HL-60 (cell line): ENCODE measurements at regions not wholly inside any gene's neighbourhood (a gene's known extent, or its start where the extent isn't known, plus 50 kb on each side); places are given as distances from the start of the nearest gene placed in this dataset.
A peak's percentile ranks its signal among the peaks of the same experiment; 100 is the strongest.

Source experiments
- CTCF ChIP-seq: IDR thresholded peaks from one replicate; pipeline ENCODE4 v1.5.1; 2011; ENCODE audit warnings: low read length, control low read depth, inconsistent platforms; ENCODE audit not compliant: insufficient read depth
- GABPA ChIP-seq: IDR thresholded peaks from 2 replicates; pipeline ENCODE4 v1.6.1; 2012; ENCODE audit warnings: low read depth
- POLR2AphosphoS5 ChIP-seq: IDR thresholded peaks from 2 replicates; pipeline ENCODE4 v1.6.1; 2012; ENCODE audit warnings: low read depth
- REST ChIP-seq: IDR thresholded peaks from 2 replicates; pipeline ENCODE4 v1.6.1; 2012; ENCODE audit warnings: low read depth; ENCODE audit not compliant: insufficient replicate concordance
- SPI1 ChIP-seq: IDR thresholded peaks from 2 replicates; pipeline ENCODE4 v1.6.1; 2012; ENCODE audit warnings: low read depth, mild to moderate bottlenecking, borderline replicate concordance

- TF ChIP-seq CTCF (no peak), REST (no peak), POLR2AphosphoS5 (no peak), GABPA (no peak), SPI1 (peak; percentile 18; the same call in 1 of the 2 replicates)
Observed at GRCh38 chr17:33373273-33373672, 80.2 kb upstream of the ASIC2 start.
